ENCODE measurements at regions not wholly inside any gene's neighbourhood (a gene's known extent, or its start where the extent isn't known, plus 50 kb on each side); places are given as distances from the start of the nearest gene placed in this dataset.

- TF ChIP-seq POLR2A (IDR thresholded peaks at IDR 0.05) (no peak), CTCF (IDR thresholded peaks at IDR 0.05) (no peak)
These were observed 201.4 kb upstream of the NRP1 start for GRCh38 chr10:33535866-33536265.

All from right lobe of liver (tissue), 4 donors.